HEK293T (cell line): ENCODE measurements at regions not wholly inside any gene's neighbourhood (a gene's known extent, or its start where the extent isn't known, plus 50 kb on each side); places are given as distances from the start of the nearest gene placed in this dataset.
A peak's percentile ranks its signal among the peaks of the same experiment; 100 is the strongest.

Experiments used
- CTCF ChIA-PET: fragments of 350-600 bp; formaldehyde crosslinking; extraction: SDS; loops from one replicate; lab custom pipeline; 2021; ENCODE audit warnings: antibody characterized with exemption, inconsistent platforms; lab: Yijun Ruan, JAX
- POLR2A ChIA-PET: fragments of 350-600 bp; formaldehyde crosslinking; extraction: SDS; loops from one replicate; lab custom pipeline; 2020; ENCODE audit warnings: antibody characterized with exemption, inconsistent platforms; lab: Yijun Ruan, JAX
- DNase-seq: peaks from one replicate; pipeline ENCODE4 v3.0.0; 2012; ENCODE audit warnings: mixed read lengths; ENCODE audit errors: extremely low spot score
- ARNT ChIP-seq: fragments of 450-650 bp; IDR thresholded peaks from 2 replicates; pipeline ENCODE4 v1.6.1; 2017; ENCODE audit warnings: mild to moderate bottlenecking
- BHLHE40 ChIP-seq: fragments of 450-650 bp; IDR thresholded peaks from 2 replicates; pipeline ENCODE4 v1.6.1; 2016; ENCODE audit warnings: mild to moderate bottlenecking, moderate library complexity, borderline replicate concordance
- CTBP1 ChIP-seq: fragments of 450-650 bp; IDR thresholded peaks from 2 replicates; pipeline ENCODE4 v1.6.1; 2016; ENCODE audit warnings: borderline replicate concordance
- ELF4 ChIP-seq: fragments of 450-650 bp; IDR thresholded peaks from 2 replicates; pipeline ENCODE4 v1.6.1; 2017; ENCODE audit warnings: antibody characterized with exemption
- FOXA1 ChIP-seq: fragments of 450-650 bp; IDR thresholded peaks from 2 replicates; pipeline ENCODE4 v1.6.1; 2016; ENCODE audit warnings: mild to moderate bottlenecking
- FOXK2 ChIP-seq: fragments of 450-650 bp; IDR thresholded peaks from 2 replicates; pipeline ENCODE4 v1.6.1; 2016; ENCODE audit warnings: mild to moderate bottlenecking
- FOXM1 ChIP-seq: fragments of 450-650 bp; IDR thresholded peaks from 2 replicates; pipeline ENCODE4 v1.6.1; 2017; ENCODE audit warnings: mild to moderate bottlenecking, borderline replicate concordance
- HDGF ChIP-seq: fragments of 450-650 bp; IDR thresholded peaks from 2 replicates; pipeline ENCODE4 v1.6.1; 2017; ENCODE audit warnings: antibody characterized with exemption, borderline replicate concordance
- L3MBTL2 ChIP-seq: fragments of 450-650 bp; conservative IDR thresholded peaks from 2 replicates; pipeline ENCODE4 v1.6.1; 2016; ENCODE audit warnings: mild to moderate bottlenecking
- LEF1 ChIP-seq: fragments of 450-650 bp; IDR thresholded peaks from 2 replicates; pipeline ENCODE4 v1.6.1; 2017; ENCODE audit warnings: mild to moderate bottlenecking, borderline replicate concordance
- NFRKB ChIP-seq: fragments of 450-650 bp; IDR thresholded peaks from 2 replicates; pipeline ENCODE4 v1.6.1; 2016; ENCODE audit warnings: mild to moderate bottlenecking, moderate library complexity
- SP1 ChIP-seq: fragments of 450-650 bp; IDR thresholded peaks from 2 replicates; pipeline ENCODE4 v1.6.1; 2017
- SUZ12 ChIP-seq: fragments of 450-650 bp; IDR thresholded peaks from 2 replicates; pipeline ENCODE4 v1.6.1; 2016; ENCODE audit warnings: mild to moderate bottlenecking
- TARDBP ChIP-seq: fragments of 450-650 bp; IDR thresholded peaks from 2 replicates; pipeline ENCODE4 v1.6.1; 2016
- ZNF384 ChIP-seq: fragments of 450-650 bp; IDR thresholded peaks from 2 replicates; pipeline ENCODE4 v1.6.1; 2016
- TF ChIP-seq, protein P1 (sequence below): fragments of 450-650 bp; IDR thresholded peaks from 2 replicates; pipeline ENCODE4 v1.6.1; 2016

DNA sequence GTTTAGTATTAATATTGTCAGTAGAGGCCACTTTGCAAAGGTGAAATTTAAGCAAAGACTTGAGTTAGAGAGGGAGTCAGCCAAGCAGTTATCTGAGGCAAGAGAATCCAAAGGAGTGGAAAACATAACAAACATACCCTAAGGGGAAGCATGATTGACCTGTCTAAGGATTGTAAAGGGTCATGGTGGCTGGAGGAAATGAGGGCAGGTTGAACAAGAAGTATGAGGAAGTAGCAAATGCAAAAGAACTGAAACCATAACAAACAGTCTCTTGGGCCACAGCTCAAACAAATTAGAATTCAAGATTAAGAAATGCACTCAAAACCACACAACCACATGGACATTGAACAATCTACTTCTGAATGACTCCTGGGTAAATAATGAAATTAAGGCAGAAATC, 103.2 kb downstream of the FBXO5 start:
- DNase-seq, result no peak
- POLR2A ChIA-PET, result no interaction called here
- TF ChIP-seq, protein P1, sequence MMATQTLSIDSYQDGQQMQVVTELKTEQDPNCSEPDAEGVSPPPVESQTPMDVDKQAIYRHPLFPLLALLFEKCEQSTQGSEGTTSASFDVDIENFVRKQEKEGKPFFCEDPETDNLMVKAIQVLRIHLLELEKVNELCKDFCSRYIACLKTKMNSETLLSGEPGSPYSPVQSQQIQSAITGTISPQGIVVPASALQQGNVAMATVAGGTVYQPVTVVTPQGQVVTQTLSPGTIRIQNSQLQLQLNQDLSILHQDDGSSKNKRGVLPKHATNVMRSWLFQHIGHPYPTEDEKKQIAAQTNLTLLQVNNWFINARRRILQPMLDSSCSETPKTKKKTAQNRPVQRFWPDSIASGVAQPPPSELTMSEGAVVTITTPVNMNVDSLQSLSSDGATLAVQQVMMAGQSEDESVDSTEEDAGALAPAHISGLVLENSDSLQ, result no peak
- no peak for TF ChIP-seq FOXM1
- no peak for TF ChIP-seq HDGF
- no peak for TF ChIP-seq ELF4
- TF ChIP-seq ZNF384, result no peak
- no peak for TF ChIP-seq SUZ12
- no peak for TF ChIP-seq TARDBP
- no peak for TF ChIP-seq NFRKB
- CTCF ChIA-PET, result no interaction called here

DNA sequence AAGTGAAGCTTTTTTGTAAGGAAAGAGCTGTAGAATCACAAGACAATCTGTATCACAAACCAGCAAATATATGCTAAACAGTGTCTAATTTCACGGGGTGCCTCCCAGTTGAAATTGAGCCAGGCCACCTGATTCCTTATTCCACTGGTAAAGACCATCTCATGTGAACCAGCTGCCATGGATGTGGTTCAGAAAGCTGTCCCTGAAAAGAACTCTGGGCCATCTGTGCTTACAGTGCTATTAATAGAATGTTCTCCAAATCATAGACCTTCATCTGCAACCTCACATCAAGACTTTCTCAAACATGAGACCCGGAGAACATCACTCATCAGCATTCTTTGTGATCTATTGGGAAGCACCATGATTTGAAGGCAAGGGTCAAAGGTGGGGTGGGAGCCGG, 89.7 kb downstream of the FBXO5 start:
- CTCF ChIA-PET, result interaction anchor here (1.2 kb wide), 1 partner anchor 55 kb away, joined by 3 read pairs; no protein-coding TSS in a partner anchor
- TF ChIP-seq BHLHE40 (no peak), ZNF384 (no peak)
- TF ChIP-seq, protein P1, result no peak

DNA sequence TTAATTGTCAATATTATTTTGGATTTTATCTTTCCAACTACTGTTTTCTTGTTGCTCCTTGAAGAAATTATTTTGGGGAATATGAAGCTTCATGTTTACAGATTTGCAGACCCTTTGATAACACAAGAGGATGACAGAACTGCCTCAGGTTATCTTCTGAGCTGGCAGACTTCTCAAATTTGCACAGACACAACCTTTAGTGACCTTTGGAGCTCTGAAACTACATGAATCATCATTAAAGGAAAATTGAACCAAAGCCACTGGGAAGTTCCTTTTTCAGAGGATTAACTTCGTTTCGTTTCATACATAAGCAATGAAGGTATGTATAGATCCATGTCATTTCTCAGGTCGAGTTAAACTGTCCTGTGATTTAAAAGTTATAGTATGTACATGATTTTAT, 85.9 kb downstream of the FBXO5 start:
- TF ChIP-seq CTBP1, result no peak
- no peak for TF ChIP-seq L3MBTL2
- no peak for TF ChIP-seq HDGF
- TF ChIP-seq SP1, result no peak
- no peak for TF ChIP-seq ELF4
- no peak for TF ChIP-seq NFRKB
- TF ChIP-seq TARDBP, result no peak
- TF ChIP-seq LEF1, result no peak
- no peak for TF ChIP-seq FOXA1
- TF ChIP-seq, protein P1, result no peak
- TF ChIP-seq SUZ12, result no peak
- TF ChIP-seq ZNF384, result no peak
- TF ChIP-seq FOXM1, result no peak
- TF ChIP-seq FOXK2, result no peak
- no peak for TF ChIP-seq ARNT
- no peak for TF ChIP-seq BHLHE40
- no peak for DNase-seq
- ChIA-PET CTCF (interaction anchor here (0.7 kb wide), 1 partner anchor 57 kb away, joined by 3 read pairs; no protein-coding TSS in a partner anchor), POLR2A (no interaction called here)

More for the DNA sequence above, 89.7 kb downstream of the FBXO5 start:
- POLR2A ChIA-PET, result no interaction called here
- DNase-seq, result no peak

DNA sequence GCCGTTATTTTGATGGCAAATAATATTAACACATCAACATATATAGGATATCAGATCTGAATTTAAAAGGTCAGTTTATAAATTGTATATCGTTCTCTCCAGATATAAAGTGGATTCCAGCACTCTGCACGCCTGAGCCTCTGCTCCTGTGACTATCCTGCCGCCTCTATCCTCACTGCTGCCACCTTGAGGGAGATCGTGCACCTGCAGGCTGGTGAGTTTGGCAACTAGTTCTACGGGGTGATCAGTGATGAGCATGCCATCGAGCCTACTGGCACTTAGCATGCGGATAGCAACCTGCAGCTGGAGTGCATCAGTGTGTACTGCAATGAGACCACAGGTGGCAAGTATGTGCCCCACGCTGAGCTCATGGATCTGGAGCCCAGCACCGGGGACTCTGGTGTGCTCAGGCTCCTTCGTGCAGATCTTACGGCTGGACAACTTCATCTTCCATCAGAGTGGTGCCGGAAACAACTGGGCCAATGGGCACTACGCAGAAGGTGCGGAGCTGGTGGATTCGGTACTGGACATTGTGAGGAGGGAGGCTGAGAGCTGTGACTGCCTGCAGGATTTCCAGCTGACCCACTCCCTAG, 84.9 kb downstream of the FBXO5 start:
- peak; percentile 86 for DNase-seq
- TF ChIP-seq BHLHE40, result no peak
- TF ChIP-seq SP1, result no peak
- peak; percentile 24; the same call in 1 of the 2 replicates for TF ChIP-seq ELF4
- CTCF ChIA-PET, result interaction anchor here (1.2 kb wide), 1 partner anchor 24 kb away, joined by 3 read pairs; no protein-coding TSS in a partner anchor
- POLR2A ChIA-PET, result no interaction called here

DNA sequence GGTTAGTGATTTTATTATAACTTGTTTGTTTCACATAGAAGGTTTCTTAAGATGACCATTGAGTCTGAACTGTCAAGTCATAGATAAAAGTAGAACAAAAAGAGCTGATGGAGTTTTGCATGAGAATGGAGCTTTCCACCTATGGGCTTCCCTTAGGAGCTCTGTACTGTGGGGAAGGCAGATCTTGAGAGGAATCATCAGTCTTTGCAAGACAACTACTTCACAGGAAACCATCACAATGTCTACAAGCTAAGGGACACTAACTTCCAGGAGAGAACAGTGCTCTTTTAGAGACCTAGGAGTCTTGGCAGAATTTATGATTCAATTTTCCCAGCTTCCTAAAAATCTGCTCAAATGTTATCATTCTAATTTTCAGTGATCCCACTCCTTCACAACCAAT, 78.2 kb downstream of the FBXO5 start:
- ChIA-PET CTCF (interaction anchor here (0.5 kb wide), 1 partner anchor 35 kb away, joined by 4 read pairs; no protein-coding TSS in a partner anchor), POLR2A (no interaction called here)
- no peak for DNase-seq
- no peak for TF ChIP-seq BHLHE40
- TF ChIP-seq ELF4, result no peak
- no peak for TF ChIP-seq HDGF
- TF ChIP-seq ZNF384, result no peak
- TF ChIP-seq LEF1, result no peak
- no peak for TF ChIP-seq NFRKB
- no peak for TF ChIP-seq SUZ12
- no peak for TF ChIP-seq L3MBTL2
- TF ChIP-seq CTBP1, result no peak
- no peak for TF ChIP-seq ARNT
- TF ChIP-seq, protein P1, result no peak
- TF ChIP-seq SP1, result no peak
- no peak for TF ChIP-seq FOXK2
- no peak for TF ChIP-seq TARDBP
- TF ChIP-seq FOXA1, result no peak

DNA sequence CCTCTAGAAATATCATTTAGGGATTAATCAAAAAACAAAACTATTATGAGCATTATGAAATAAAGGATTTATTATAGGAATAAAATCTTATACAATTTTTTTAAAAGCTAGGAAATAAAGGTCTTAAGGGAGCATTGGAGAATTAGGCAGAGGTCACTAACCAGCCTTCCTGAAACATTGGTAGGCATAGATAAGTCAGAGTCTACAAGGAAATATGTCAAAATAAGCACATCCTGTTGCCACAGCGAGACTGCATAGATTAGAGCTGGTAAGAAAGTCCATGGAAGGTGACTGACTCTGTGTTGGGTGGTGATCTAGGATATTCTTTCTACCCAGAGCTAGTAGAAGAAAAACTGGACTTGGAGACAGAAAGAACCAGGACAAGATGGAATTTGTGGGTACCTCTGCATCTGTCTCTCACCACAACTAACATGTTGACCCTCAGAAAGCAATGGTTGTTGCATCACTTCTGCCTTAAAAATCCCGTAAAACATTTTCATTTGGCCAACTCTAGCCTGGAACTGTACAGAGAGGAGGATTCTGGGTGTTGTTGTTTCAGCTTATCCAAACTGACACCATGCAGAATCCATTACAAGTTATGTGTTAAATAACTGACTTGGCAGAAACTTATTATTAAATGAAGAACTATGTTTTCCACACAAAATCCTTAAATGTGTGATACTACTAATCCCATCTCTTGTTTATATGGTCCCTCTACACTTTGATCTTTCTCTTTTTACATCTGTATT, 77.1 kb downstream of the FBXO5 start:
- ChIA-PET POLR2A (no interaction called here), CTCF (no interaction called here)
- no peak for DNase-seq
- TF ChIP-seq CTBP1 (no peak), ZNF384 (no peak), ELF4 (no peak), NFRKB (no peak), FOXA1 (no peak), L3MBTL2 (no peak), BHLHE40 (no peak), FOXK2 (no peak), SUZ12 (no peak), FOXM1 (no peak), HDGF (no peak), SP1 (no peak), LEF1 (no peak)
- TF ChIP-seq, protein P1, result no peak
